ENCODE measurements at regions not wholly inside any gene's neighbourhood (a gene's known extent, or its start where the extent isn't known, plus 50 kb on each side); places are given as distances from the start of the nearest gene placed in this dataset.

- Histone ChIP-seq H2BK5ac (ENCODE audit: low read depth, low read length) (no peak overlapping the region), H3K27me3 (replicated peaks in 1 of 4; ENCODE audit: control insufficient read depth in 3 of 4, extremely low read depth in 1 of 4, insufficient read depth in 3 of 4, low read length in 3 of 4) (no peaks in the 10 kb centered on the region)
- WGBS, 2 experiments (ENCODE audit: extremely low coverage in 1 of 2, insufficient coverage in 1 of 2, insufficient read length in 1 of 2, insufficient replicate concordance in 2 of 2, low coverage in 1 of 2, low lambda C conversion rate in 2 of 2, missing lambda C conversion rate in 1 of 2), result 82% methylated on average over 4 of the region's 4 CpGs; no CpG with 5 or more reads in 1 of the 2 experiments
Observed at GRCh38 chr2:33891616-33892015, 292.5 kb upstream of the FAM98A start.

More at GRCh38 chr2:33891616-33892015, 292.5 kb upstream of the FAM98A start:
- Histone ChIP-seq H3K9me3 (ENCODE audit: insufficient read depth in 2 of 2, low read depth in 1 of 2, low read length in 1 of 2) (no peaks in the 10 kb centered on the region), H4K91ac (replicated peaks; ENCODE audit: insufficient read length, low read length) (no peak overlapping the region), H3K14ac (ENCODE audit: insufficient read length) (no peak overlapping the region), H2AK5ac (ENCODE audit: low read depth, low read length) (no peak overlapping the region), H3K79me1 (ENCODE audit: low read depth, low read length) (no peaks in the 10 kb centered on the region), H3K4me3 (ENCODE audit: extremely low read depth in 1 of 4, insufficient read depth in 2 of 4, low read depth in 3 of 4, low read length in 4 of 4) (no peak overlapping the region), H2BK20ac (ENCODE audit: low read length) (no peak overlapping the region), H3K4me2 (ENCODE audit: insufficient read depth in 1 of 2, low read depth in 2 of 2, low read length in 2 of 2) (no peak overlapping the region), H2AFZ (ENCODE audit: low read length) (no peak overlapping the region), H4K8ac (ENCODE audit: extremely low read depth, insufficient read depth, low read length) (no peak overlapping the region), H3K56ac (replicated peaks; ENCODE audit: insufficient read length, low read depth, low read length) (no peak overlapping the region), H3K79me2 (ENCODE audit: control insufficient read depth in 1 of 2, insufficient read depth in 2 of 2, low read length in 2 of 2) (no peaks in the 10 kb centered on the region), H2BK120ac (replicated peaks; ENCODE audit: low read depth, low read length) (no peak overlapping the region), H3K4ac (replicated peaks; ENCODE audit: insufficient read length, low read depth, low read length) (no peak overlapping the region), H4K20me1 (replicated peaks in 1 of 2; ENCODE audit: control insufficient read depth in 1 of 2, insufficient read depth in 2 of 2, low read length in 2 of 2) (no peaks in the 10 kb centered on the region), H3K9ac (replicated peaks in 1 of 4; ENCODE audit: extremely low read depth in 1 of 4, low read depth in 3 of 4, low read length in 3 of 4) (no peak overlapping the region), H2BK12ac (ENCODE audit: low read depth, low read length) (no peak overlapping the region), H4K5ac (ENCODE audit: insufficient read length, low read depth, low read length) (no peak overlapping the region), H3K23ac (ENCODE audit: insufficient read length) (no peak overlapping the region), H3K36me3 (ENCODE audit: control insufficient read depth in 2 of 4, insufficient read depth in 4 of 4, low read length in 3 of 4) (no peaks in the 10 kb centered on the region), H2BK15ac (ENCODE audit: low read length) (no peak overlapping the region), H3K4me1 (replicated peaks in 1 of 4; ENCODE audit: control insufficient read depth in 3 of 4, insufficient read depth in 4 of 4, low read length in 3 of 4) (no peaks in the 10 kb centered on the region), H3K23me2 (ENCODE audit: low read depth, low read length) (no peaks in the 10 kb centered on the region), H3K27ac (ENCODE audit: low read depth, low read length) (no peak overlapping the region), H3K18ac (ENCODE audit: extremely low read depth, low read length) (no peak overlapping the region)
- DNase-seq (ENCODE audit: low read depth in 1 of 2, low spot score in 2 of 2) (no peak), FAIRE-seq (no peak)
- TF ChIP-seq EGR1 (IDR thresholded peaks at IDR 0.05; ENCODE audit: borderline replicate concordance, low read depth, low read length), result no peak
- no peak for TF ChIP-seq TBP (IDR thresholded peaks at IDR 0.05; ENCODE audit: low read depth, low read length)
- no peak for TF ChIP-seq BACH1 (IDR thresholded peaks at IDR 0.05; ENCODE audit: low read length)
- ChIA-PET CTCF (ENCODE audit: partially characterized antibody) (no interaction called here), POLR2A (ENCODE audit: partially characterized antibody) (no interaction called here)

Measured in H1 (cell line).